ENCODE measurements at regions not wholly inside any gene's neighbourhood (a gene's known extent, or its start where the extent isn't known, plus 50 kb on each side); places are given as distances from the start of the nearest gene placed in this dataset.

- TF ChIP-seq POLR2A (IDR thresholded peaks at IDR 0.05): no peak
- TF ChIP-seq CTCF (IDR thresholded peaks at IDR 0.05): no peak
These were observed 65.1 kb upstream of the MSTN start for GRCh38 chr2:190127651-190128050.

All from transverse colon (tissue), 3 donors.